Type B pancreatic cell (in vitro differentiated cells): ENCODE measurements at regions not wholly inside any gene's neighbourhood (a gene's known extent, or its start where the extent isn't known, plus 50 kb on each side); places are given as distances from the start of the nearest gene placed in this dataset.

Experiments
- DNase-seq: peaks from one replicate; pipeline ENCODE4 v3.0.0; 2021; ENCODE audit warnings: mixed read lengths; ENCODE audit not compliant: unreplicated experiment; ENCODE audit errors: extremely low spot score
- H3K27ac Mint-ChIP-seq: 2 replicates; pipeline ENCODE4 v1.8.0; 2021; ENCODE audit warnings: mild to moderate bottlenecking, mixed read lengths
- H3K27me3 Mint-ChIP-seq: 2 replicates; pipeline ENCODE4 v1.8.0; 2021; ENCODE audit warnings: mixed read lengths
- H3K36me3 Mint-ChIP-seq: 2 replicates; pipeline ENCODE4 v1.8.0; 2021; ENCODE audit warnings: mixed read lengths
- H3K4me1 Mint-ChIP-seq: one replicate; pipeline ENCODE4 v1.8.0; 2021; ENCODE audit warnings: mixed read lengths; ENCODE audit not compliant: unreplicated experiment
- H3K4me3 Mint-ChIP-seq: 2 replicates; pipeline ENCODE4 v1.8.0; 2021; ENCODE audit warnings: mild to moderate bottlenecking, mixed read lengths
- H3K9me3 Mint-ChIP-seq: 2 replicates; pipeline ENCODE4 v1.8.0; 2021; ENCODE audit warnings: mixed read lengths
- CTCF ChIP-seq: fragments of 200-600 bp; sonication (generic); conservative IDR thresholded peaks from 2 replicates; pipeline ENCODE4 v1.5.0; 2021; ENCODE audit warnings: antibody characterized with exemption, mild to moderate bottlenecking

- TF ChIP-seq CTCF = no peak
- Mint-ChIP-seq H3K4me3 (no peak overlapping the region), H3K9me3 (no peaks in the 10 kb centered on the region), H3K27me3 (peaks cover 8% of the 10 kb centered on the region), H3K4me1 (no peaks in the 10 kb centered on the region), H3K27ac (no peak overlapping the region), H3K36me3 (no peaks in the 10 kb centered on the region)
- no peak for DNase-seq
Measured at GRCh38 chr12:18951218-18951617, 178.3 kb upstream of the PLEKHA5 start.

DNA sequence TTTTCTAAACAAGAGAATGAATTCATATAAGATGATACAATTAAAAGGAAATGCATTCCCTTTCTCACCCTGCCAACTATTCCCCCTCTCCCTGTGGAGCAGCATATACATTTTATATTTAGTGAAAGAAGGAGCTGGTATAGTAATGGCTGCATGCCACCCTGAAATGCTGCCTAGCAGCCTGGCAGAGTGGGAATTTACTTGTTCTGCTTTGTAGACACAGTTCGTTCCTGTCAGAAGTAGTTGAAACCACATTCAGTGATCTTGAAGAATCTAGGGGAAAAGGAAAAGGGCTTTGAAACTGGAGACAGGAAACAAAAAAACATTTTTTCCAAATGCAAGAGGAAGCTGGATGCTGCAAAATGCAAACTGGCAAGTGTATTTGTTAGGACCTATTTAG, 176.0 kb upstream of the PLEKHA5 start:
- TF ChIP-seq CTCF = no peak
- Mint-ChIP-seq H3K27ac (no peak overlapping the region), H3K9me3 (no peaks in the 10 kb centered on the region), H3K36me3 (no peaks in the 10 kb centered on the region), H3K27me3 (peaks cover 11% of the 10 kb centered on the region), H3K4me1 (no peaks in the 10 kb centered on the region), H3K4me3 (no peak overlapping the region)
- no peak for DNase-seq

- no peak for DNase-seq
- TF ChIP-seq CTCF = no peak
- H3K4me1 Mint-ChIP-seq = no peaks in the 10 kb centered on the region
- H3K27me3 Mint-ChIP-seq = peaks cover 11% of the 10 kb centered on the region
- no peak overlapping the region for H3K4me3 Mint-ChIP-seq
- H3K9me3 Mint-ChIP-seq = peaks cover 3% of the 10 kb centered on the region
- no peaks in the 10 kb centered on the region for H3K36me3 Mint-ChIP-seq
- H3K27ac Mint-ChIP-seq = no peak overlapping the region
Measured at GRCh38 chr12:18955594-18955993, 173.9 kb upstream of the PLEKHA5 start.

GRCh38 chr12:18965203-18965602, 164.3 kb upstream of the PLEKHA5 start:
- Mint-ChIP-seq H3K36me3 (no peaks in the 10 kb centered on the region), H3K27me3 (no peaks in the 10 kb centered on the region), H3K9me3 (peaks cover 7% of the 10 kb centered on the region), H3K27ac (no peak overlapping the region), H3K4me1 (peaks cover 4% of the 10 kb centered on the region), H3K4me3 (no peak overlapping the region)
- TF ChIP-seq CTCF = no peak
- DNase-seq = no peak

DNA sequence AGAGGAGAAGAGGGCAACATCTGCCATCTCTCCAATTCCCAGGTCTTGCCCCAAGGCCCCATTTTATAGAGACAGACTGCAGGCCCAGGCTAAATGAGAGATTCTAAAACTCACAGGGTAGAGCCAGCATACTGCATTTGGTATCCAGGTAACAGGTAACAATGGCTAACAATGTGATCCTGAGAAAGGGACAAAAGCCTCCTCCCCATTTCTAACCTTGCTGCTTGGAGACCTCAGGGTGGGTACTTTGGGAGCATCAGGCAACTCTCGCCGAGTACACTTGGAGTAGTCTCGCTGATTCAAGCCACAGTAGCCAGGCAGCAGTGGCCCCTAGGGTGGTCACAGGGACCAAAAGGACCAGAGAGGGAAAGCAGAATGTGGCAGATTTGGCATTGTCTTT, 162.6 kb upstream of the PLEKHA5 start:
- DNase-seq = no peak
- no peak overlapping the region for H3K27ac Mint-ChIP-seq
- TF ChIP-seq CTCF = no peak
- peaks cover 14% of the 10 kb centered on the region for H3K4me1 Mint-ChIP-seq
- H3K27me3 Mint-ChIP-seq = no peaks in the 10 kb centered on the region
- H3K9me3 Mint-ChIP-seq = no peaks in the 10 kb centered on the region
- no peak overlapping the region for H3K4me3 Mint-ChIP-seq
- no peaks in the 10 kb centered on the region for H3K36me3 Mint-ChIP-seq

DNA sequence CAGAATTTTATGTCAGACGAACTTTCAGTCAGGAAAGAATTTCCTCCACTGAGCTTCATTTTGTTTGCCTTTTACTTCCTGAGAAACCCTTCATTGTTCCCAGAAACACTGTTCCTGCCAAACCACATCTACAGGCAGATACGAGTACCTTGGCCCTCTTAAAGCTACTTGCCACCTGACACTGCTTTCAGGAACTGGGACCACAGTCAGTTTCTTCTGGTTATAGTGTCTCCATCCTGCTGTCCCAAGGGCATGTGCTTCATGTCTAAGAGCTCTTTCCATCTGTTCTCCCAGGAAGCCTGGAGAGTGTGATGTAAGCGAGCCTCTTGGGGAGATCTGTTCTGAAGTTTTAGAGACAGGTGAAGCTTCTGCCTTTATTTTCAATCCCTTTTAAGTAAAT, 161.7 kb upstream of the PLEKHA5 start:
- no peak for TF ChIP-seq CTCF
- H3K36me3 Mint-ChIP-seq = no peaks in the 10 kb centered on the region
- peaks cover 14% of the 10 kb centered on the region for H3K4me1 Mint-ChIP-seq
- H3K27ac Mint-ChIP-seq = no peak overlapping the region
- DNase-seq = no peak
- H3K4me3 Mint-ChIP-seq = no peak overlapping the region
- no peaks in the 10 kb centered on the region for H3K9me3 Mint-ChIP-seq
- H3K27me3 Mint-ChIP-seq = no peaks in the 10 kb centered on the region
